Activated T-helper 1 cell treated with anti-CD3 and anti-CD28 coated beads, Interleukin-12 subunit alpha, Interleukin-12 subunit beta, Interleukin-2, Interleukin-4 antibody, amounts not matched to agents 30 ng/mL and 10 ng/mL and 1 ng/mL, durations not matched to agents 14 hours and 24 hours and 36 hours (primary cell): ENCODE measurements at regions not wholly inside any gene's neighbourhood (a gene's known extent, or its start where the extent isn't known, plus 50 kb on each side); places are given as distances from the start of the nearest gene placed in this dataset.
"Not testable (repeated sequence)": the region's sequence is repeated elsewhere in the genome, so short reads cannot be mapped to it uniquely, and the experiment has no call there.

Source experiments
- DNase-seq: peaks from one replicate; pipeline ENCODE4 v3.0.0; 2021; ENCODE audit warnings: low spot score
- H3K27ac Mint-ChIP-seq: one replicate; pipeline ENCODE4 v1.8.0; 2021; ENCODE audit warnings: mild to moderate bottlenecking, mixed read lengths
- H3K27me3 Mint-ChIP-seq: one replicate; pipeline ENCODE4 v1.8.0; 2022; ENCODE audit warnings: mild to moderate bottlenecking, moderate library complexity, mixed read lengths; ENCODE audit not compliant: insufficient read depth
- H3K36me3 Mint-ChIP-seq: one replicate; pipeline ENCODE4 v1.8.0; 2021; ENCODE audit warnings: low read depth, mixed read lengths
- H3K4me1 Mint-ChIP-seq: one replicate; pipeline ENCODE4 v1.8.0; 2021; ENCODE audit warnings: low read depth, mixed read lengths
- H3K4me3 Mint-ChIP-seq: one replicate; pipeline ENCODE4 v1.8.0; 2021; ENCODE audit warnings: mild to moderate bottlenecking, moderate library complexity, mixed read lengths
- H3K9me3 Mint-ChIP-seq: one replicate; pipeline ENCODE4 v1.8.0; 2021; ENCODE audit warnings: mixed read lengths
- intact Hi-C: fragments of 100-400 bp; cut with micrococcal nuclease; formaldehyde crosslinking; loops from one replicate; pipeline ENCODE4 v1.15.1; 2024

DNA sequence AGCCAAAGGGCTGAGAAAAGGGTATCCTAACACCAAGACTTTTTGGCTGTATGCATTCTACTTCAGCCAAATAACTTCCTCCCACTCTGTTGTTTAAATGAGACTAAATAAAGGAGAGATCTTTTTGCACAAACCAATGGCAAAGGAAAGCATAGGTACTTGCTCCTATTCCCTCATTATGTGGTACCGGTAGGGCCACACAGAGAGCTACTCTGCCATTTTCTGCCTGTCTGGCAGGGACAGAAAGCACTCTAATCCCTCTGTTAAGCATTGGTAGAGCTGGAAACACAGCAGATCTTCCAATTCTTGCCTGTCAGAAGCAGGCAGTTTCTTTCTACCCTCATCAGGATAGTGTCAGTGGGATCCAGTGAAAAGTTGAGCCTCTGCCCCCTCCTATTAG, 918.3 kb upstream of the TMEFF2 start:
- no peaks in the 10 kb centered on the region for H3K36me3 Mint-ChIP-seq
- H3K27ac Mint-ChIP-seq = no peak overlapping the region
- no peaks in the 10 kb centered on the region for H3K4me1 Mint-ChIP-seq
- no peaks in the 10 kb centered on the region for H3K9me3 Mint-ChIP-seq
- H3K4me3 Mint-ChIP-seq = no peak overlapping the region
- intact Hi-C loops = no loop called here
- H3K27me3 Mint-ChIP-seq = no peaks in the 10 kb centered on the region
- DNase-seq = no peak

DNA sequence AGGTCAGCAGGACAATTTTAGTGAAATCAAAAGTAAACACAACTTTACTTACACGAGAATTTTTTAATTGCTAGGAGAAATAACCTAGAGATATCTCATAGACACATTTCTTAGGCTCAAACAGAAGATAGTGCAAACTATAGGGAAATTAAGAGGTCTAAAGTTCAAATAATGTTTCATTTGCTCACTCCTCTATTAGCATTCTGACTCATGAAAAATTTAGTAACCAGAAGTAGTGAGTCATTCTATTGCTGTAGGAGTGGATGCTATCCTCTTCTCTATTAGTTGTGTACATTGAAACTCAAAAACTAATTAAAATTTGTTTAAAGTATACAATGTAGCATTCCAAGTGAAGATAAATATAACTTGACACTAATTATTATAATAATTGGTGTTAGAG, 908.3 kb upstream of the TMEFF2 start:
- intact Hi-C loops = no loop called here
- no peaks in the 10 kb centered on the region for H3K4me1 Mint-ChIP-seq
- no peaks in the 10 kb centered on the region for H3K36me3 Mint-ChIP-seq
- H3K9me3 Mint-ChIP-seq = no peaks in the 10 kb centered on the region
- DNase-seq = no peak
- no peaks in the 10 kb centered on the region for H3K27me3 Mint-ChIP-seq
- no peak overlapping the region for H3K27ac Mint-ChIP-seq
- no peak overlapping the region for H3K4me3 Mint-ChIP-seq

DNA sequence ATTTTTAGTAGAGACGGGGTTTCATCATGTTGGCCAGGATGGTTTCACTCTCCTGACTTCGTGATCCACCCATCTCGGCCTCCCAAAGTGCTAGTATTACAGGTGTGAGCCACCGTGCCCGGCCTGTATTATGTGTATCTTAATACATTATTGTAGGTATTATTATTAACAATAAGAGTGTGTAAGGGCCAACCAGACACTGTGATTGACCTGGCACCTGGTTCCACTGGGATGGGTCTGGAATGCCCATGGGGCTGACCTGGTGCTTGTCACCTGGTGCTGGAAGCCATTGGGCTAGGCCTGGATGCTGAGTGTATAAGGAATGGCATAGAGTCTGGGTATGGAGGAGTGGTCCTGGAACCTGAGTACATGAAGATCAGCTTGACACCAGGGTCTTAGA, 906.9 kb upstream of the TMEFF2 start:
- Mint-ChIP-seq H3K4me3 (no peak overlapping the region), H3K27me3 (no peaks in the 10 kb centered on the region), H3K36me3 (no peaks in the 10 kb centered on the region), H3K4me1 (no peaks in the 10 kb centered on the region), H3K9me3 (no peaks in the 10 kb centered on the region), H3K27ac (no peak overlapping the region)
- intact Hi-C loops = no loop called here
- DNase-seq = no peak

DNA sequence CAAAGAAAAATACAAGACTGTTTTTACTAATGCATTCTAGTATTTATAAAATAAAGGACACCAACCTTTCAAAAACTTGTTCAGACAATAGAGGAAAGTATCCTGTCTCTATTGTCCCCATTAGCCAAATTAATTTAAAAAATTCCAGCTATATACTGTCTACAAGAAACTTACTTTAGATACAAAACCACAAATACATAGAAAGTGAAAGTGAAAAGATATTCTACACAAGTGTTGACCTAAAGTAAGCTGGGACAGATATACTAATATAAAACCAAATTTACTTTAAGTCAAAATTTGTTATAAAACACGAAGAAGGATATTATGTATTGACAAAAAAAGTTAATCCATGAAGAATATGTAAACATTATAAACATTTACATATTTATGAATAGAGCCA, 893.3 kb upstream of the TMEFF2 start:
- Mint-ChIP-seq H3K4me3 (no peak overlapping the region), H3K9me3 (no peaks in the 10 kb centered on the region), H3K36me3 (no peaks in the 10 kb centered on the region), H3K27ac (no peak overlapping the region), H3K4me1 (no peaks in the 10 kb centered on the region), H3K27me3 (no peaks in the 10 kb centered on the region)
- intact Hi-C loops = no loop called here
- DNase-seq = no peak

DNA sequence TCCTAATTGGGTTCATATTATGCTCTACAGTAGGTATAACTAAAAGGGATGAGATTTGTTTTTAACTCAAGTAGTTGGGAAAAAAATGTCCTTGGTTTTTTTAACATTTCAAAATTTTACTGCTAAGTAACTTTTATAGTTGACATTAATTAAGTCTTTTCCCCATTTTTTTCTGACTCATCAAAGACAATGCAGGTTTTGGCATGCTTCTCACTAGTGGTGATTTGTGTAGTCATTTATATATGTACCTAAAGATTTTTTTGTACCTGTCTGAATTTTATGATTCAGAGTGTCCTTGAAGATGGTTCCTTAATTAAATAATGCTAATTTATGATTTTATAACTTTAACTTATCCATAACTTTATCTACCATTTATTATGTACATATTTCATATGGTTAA, 882.3 kb upstream of the TMEFF2 start:
- no peak for DNase-seq
- no peaks in the 10 kb centered on the region for H3K9me3 Mint-ChIP-seq
- intact Hi-C loops = no loop called here
- H3K4me1 Mint-ChIP-seq = no peaks in the 10 kb centered on the region
- H3K27me3 Mint-ChIP-seq = no peaks in the 10 kb centered on the region
- no peak overlapping the region for H3K27ac Mint-ChIP-seq
- H3K36me3 Mint-ChIP-seq = no peaks in the 10 kb centered on the region
- no peak overlapping the region for H3K4me3 Mint-ChIP-seq

DNA sequence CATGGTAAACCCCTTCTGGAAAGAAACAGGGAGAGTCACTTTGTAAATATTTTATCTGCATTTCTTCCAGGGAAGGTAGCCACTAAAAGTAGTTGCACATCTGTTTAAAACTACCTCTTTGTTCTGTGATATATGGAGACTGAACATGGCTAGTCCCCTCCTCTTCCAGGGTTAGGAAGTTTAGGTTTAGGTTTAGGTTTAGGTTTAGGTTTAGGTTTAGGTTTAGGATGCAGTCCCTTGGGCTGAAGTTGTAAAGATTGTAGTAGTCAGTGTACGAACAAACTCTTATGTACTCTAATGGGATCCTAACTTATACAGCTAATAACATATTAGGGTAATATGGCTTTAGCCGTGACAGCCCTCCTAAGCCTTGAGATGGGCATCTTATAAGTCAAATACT, 880.2 kb upstream of the TMEFF2 start:
- Mint-ChIP-seq H3K27me3 (no peaks in the 10 kb centered on the region), H3K27ac (no peak overlapping the region), H3K4me3 (no peak overlapping the region), H3K9me3 (no peaks in the 10 kb centered on the region), H3K4me1 (no peaks in the 10 kb centered on the region), H3K36me3 (no peaks in the 10 kb centered on the region)
- DNase-seq = no peak
- intact Hi-C loops = no loop called here

DNA sequence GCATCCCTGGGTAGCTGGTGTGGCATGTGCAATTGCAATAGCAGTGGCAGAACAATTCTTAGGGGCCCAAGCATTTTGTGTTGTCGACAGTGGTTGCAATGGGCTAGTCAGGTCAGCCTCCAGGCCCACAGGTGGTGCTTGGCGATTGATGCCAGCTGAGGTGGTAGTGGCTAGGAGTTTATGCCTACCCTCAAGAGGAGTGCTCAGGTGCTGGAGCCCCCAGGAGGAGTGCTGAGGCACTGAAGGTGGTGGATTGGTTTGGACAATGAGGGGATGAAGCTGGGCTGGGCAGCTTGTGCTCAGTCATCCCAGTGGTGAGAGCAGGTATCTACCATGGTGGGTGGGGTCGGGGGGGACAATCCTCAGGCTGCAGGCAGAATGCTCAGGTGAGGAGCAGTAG, 877.9 kb upstream of the TMEFF2 start:
- H3K27ac Mint-ChIP-seq = no peak overlapping the region
- DNase-seq = no peak
- H3K36me3 Mint-ChIP-seq = no peaks in the 10 kb centered on the region
- H3K4me1 Mint-ChIP-seq = no peaks in the 10 kb centered on the region
- no peaks in the 10 kb centered on the region for H3K27me3 Mint-ChIP-seq
- intact Hi-C loops = no loop called here
- no peak overlapping the region for H3K4me3 Mint-ChIP-seq
- no peaks in the 10 kb centered on the region for H3K9me3 Mint-ChIP-seq

DNA sequence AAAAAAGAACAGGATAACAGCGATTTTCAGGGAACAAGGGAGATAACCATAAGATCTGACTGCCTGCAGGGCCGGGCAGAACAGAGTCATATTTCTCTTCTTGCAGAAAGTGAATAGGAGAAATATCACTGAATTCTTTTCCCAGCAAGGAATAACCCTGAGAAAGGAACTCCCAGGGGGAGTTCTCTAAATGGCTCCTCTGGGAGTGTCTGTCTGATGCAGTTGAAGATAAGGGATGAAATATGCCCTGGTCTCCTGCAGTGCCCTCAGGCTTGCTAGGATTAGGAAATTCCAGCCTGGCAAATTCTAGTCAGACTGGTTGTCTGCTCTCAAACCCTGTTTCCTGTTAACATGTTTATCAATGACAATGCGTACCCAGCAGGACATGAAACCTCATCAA, 830.8 kb upstream of the TMEFF2 start:
- H3K4me1 Mint-ChIP-seq, H3K27ac Mint-ChIP-seq, H3K9me3 Mint-ChIP-seq, H3K4me3 Mint-ChIP-seq, H3K36me3 Mint-ChIP-seq, H3K27me3 Mint-ChIP-seq, DNase-seq, intact Hi-C loops: not testable (repeated sequence)

DNA sequence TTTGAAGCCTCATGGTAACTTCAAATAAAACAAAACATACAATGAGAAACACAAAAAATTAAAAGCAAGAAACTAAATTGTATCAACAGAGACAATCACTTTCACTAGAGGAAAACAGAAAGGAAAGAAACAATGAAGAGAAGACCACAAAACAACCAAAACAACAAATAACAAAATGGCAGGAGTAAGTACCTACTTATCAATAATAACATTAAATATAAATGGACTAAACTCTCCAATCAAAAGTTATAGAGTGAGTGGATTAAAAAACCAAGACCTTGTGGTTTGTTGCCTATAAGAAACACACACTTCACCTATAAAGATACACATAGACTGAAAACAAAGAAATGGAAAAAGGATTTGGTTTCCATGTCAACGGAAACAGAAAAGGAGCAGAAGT, 830.1 kb upstream of the TMEFF2 start:
- Mint-ChIP-seq H3K36me3 (no peaks in the 10 kb centered on the region), H3K9me3 (peaks cover 9% of the 10 kb centered on the region), H3K27me3 (no peaks in the 10 kb centered on the region), H3K4me3 (no peak overlapping the region), H3K27ac (no peak overlapping the region), H3K4me1 (no peaks in the 10 kb centered on the region)
- no peak for DNase-seq
- intact Hi-C loops = no loop called here

DNA sequence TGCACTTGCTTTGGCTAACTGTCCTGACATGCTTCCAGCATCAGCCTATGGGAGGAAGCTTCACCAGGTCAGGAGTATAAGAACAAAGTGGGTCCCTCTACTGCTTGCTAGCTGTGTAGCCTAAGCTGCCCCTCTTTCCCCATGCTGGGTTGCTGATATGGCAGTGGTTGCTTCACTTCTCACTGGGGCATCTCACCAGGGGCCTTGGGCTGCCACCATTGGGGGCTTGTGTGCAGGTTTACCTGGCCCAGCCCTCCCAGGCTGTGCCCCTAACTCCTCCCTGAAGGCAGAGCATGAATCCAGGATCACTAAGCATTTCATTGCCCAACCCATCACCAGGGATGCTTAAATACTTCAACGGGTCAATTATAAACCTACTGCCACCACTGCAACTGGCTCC, 817.1 kb upstream of the TMEFF2 start:
- Mint-ChIP-seq H3K27ac (no peak overlapping the region), H3K9me3 (no peaks in the 10 kb centered on the region), H3K36me3 (no peaks in the 10 kb centered on the region), H3K4me1 (no peaks in the 10 kb centered on the region), H3K4me3 (no peak overlapping the region), H3K27me3 (no peaks in the 10 kb centered on the region)
- intact Hi-C loops = no loop called here
- DNase-seq = no peak

DNA sequence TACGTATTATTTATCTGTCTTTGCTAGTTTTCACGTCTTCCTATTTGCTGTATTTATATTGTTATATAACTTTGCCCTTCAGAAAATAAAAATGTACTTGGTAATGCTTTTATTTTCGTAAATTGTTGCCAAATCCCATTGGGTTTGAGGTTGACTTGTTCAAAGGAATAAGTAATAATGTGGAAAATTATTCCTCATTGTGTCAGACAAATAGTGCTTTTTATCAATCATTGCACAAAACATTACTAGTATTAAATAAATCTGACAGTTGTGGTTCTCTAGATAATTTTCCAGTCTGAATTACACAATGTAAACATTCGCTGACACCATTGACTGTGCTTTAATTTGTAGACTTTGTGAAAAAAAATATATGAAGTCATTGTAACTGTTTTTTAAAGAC, 798.3 kb upstream of the TMEFF2 start:
- H3K4me1 Mint-ChIP-seq = no peaks in the 10 kb centered on the region
- H3K4me3 Mint-ChIP-seq = no peak overlapping the region
- H3K9me3 Mint-ChIP-seq = no peaks in the 10 kb centered on the region
- intact Hi-C loops = no loop called here
- DNase-seq = no peak
- H3K36me3 Mint-ChIP-seq = no peaks in the 10 kb centered on the region
- no peaks in the 10 kb centered on the region for H3K27me3 Mint-ChIP-seq
- no peak overlapping the region for H3K27ac Mint-ChIP-seq

DNA sequence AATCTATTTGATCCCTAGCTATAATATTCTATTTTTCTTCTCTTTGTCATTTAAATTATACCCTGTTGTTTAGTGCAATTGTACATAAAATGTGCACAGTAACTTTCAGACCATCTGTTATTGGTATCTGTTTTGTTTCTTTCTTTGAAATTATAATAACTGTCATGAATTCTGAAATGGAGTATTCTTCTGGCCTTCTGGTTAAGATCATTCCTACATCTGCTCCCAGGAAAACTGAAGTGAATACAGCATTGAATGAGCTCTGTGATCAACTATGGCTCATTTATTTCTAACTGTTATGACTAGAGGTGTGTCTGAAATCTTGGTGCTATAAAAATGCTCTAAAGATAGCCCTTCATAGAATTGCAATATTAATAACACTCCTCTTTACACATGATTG, 788.4 kb upstream of the TMEFF2 start:
- no peaks in the 10 kb centered on the region for H3K9me3 Mint-ChIP-seq
- H3K4me3 Mint-ChIP-seq = no peak overlapping the region
- no peak for DNase-seq
- H3K4me1 Mint-ChIP-seq = no peaks in the 10 kb centered on the region
- no peak overlapping the region for H3K27ac Mint-ChIP-seq
- no peaks in the 10 kb centered on the region for H3K27me3 Mint-ChIP-seq
- intact Hi-C loops = no loop called here
- H3K36me3 Mint-ChIP-seq = no peaks in the 10 kb centered on the region

DNA sequence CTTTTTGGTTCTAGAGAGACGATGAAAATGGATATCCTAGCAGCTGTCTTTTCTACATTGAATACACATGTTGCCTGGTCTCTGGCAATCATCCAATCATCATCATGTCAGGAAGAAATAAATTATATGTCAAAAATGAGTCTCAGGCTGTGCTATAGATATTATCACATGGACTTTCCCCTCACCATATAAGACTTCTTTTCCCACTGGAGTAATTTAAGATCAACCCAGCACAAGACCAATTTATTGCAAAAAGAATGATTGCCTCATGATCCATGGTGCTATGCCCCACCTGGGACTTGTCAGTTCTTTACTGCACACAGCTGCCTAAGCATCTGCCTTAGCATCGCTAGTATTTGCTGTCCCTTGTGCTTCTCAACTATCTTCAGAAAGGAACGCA, 783.7 kb upstream of the TMEFF2 start:
- Mint-ChIP-seq H3K27me3 (no peaks in the 10 kb centered on the region), H3K4me3 (no peak overlapping the region), H3K27ac (no peak overlapping the region), H3K4me1 (no peaks in the 10 kb centered on the region), H3K9me3 (no peaks in the 10 kb centered on the region), H3K36me3 (no peaks in the 10 kb centered on the region)
- intact Hi-C loops = no loop called here
- DNase-seq = no peak

DNA sequence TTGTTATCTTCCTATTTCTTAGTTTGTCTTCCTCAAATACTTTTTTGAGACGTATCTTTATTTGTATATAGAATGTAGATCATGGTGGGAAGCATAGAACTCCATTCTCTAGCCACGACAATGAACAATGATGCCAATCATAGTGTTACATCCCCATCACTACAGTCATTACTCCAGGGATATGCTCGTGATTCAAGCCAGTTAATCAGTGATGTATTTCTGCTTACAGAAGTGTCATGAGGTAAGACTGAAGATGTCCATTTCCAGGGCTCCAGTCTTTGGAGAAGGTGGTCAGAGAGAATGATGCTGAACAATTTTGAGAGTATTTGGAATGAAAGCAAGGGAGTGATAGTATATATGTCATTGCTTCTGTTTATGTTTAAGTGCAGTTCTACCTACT, 777.2 kb upstream of the TMEFF2 start:
- Mint-ChIP-seq H3K27me3 (no peaks in the 10 kb centered on the region), H3K27ac (no peak overlapping the region), H3K36me3 (no peaks in the 10 kb centered on the region), H3K4me1 (no peaks in the 10 kb centered on the region), H3K4me3 (no peak overlapping the region), H3K9me3 (no peaks in the 10 kb centered on the region)
- intact Hi-C loops = no loop called here
- no peak for DNase-seq
